ENCODE measurements at regions not wholly inside any gene's neighbourhood (a gene's known extent, or its start where the extent isn't known, plus 50 kb on each side); places are given as distances from the start of the nearest gene placed in this dataset.

- FAIRE-seq, result no peak
- no peak for DNase-seq (ENCODE audit: insufficient read length, low spot score)
- TF ChIP-seq PAX5 (IDR thresholded peaks at IDR 0.05; ENCODE audit: insufficient read depth, low read length, severe bottlenecking) (no peak), POLR2A (IDR thresholded peaks at IDR 0.05; ENCODE audit: low read depth, low read length) (no peak), SPI1 (IDR thresholded peaks at IDR 0.05; ENCODE audit: low read depth, low read length) (no peak), POLR2AphosphoS5 (IDR thresholded peaks at IDR 0.05; ENCODE audit: low read depth, low read length) (no peak), POU2F2 (IDR thresholded peaks at IDR 0.05; ENCODE audit: low read depth, low read length) (no peak), TAF1 (IDR thresholded peaks at IDR 0.05; ENCODE audit: low read depth, low read length) (no peak)
Observed at GRCh38 chr16:65767125-65767524, 599.4 kb upstream of the CDH5 start.

GRCh38 chr16:65763640-65764305 is 602.7 kb upstream of the CDH5 start:
- FAIRE-seq, result no peak
- TF ChIP-seq TAF1 (IDR thresholded peaks at IDR 0.05; ENCODE audit: low read depth, low read length), result no peak
- TF ChIP-seq POU2F2 (IDR thresholded peaks at IDR 0.05; ENCODE audit: low read depth, low read length), result no peak
- no peak for TF ChIP-seq SPI1 (IDR thresholded peaks at IDR 0.05; ENCODE audit: low read depth, low read length)
- no peak for TF ChIP-seq POLR2AphosphoS5 (IDR thresholded peaks at IDR 0.05; ENCODE audit: low read depth, low read length)
- no peak for TF ChIP-seq PAX5 (IDR thresholded peaks at IDR 0.05; ENCODE audit: insufficient read depth, low read length, severe bottlenecking)
- no peak for TF ChIP-seq POLR2A (IDR thresholded peaks at IDR 0.05; ENCODE audit: low read depth, low read length)
- DNase-seq (ENCODE audit: insufficient read length, low spot score), result no peak

GRCh38 chr16:65760874-65761273 is 605.6 kb upstream of the CDH5 start:
- TF ChIP-seq SPI1 (IDR thresholded peaks at IDR 0.05; ENCODE audit: low read depth, low read length), result no peak
- no peak for TF ChIP-seq PAX5 (IDR thresholded peaks at IDR 0.05; ENCODE audit: insufficient read depth, low read length, severe bottlenecking)
- TF ChIP-seq POLR2AphosphoS5 (IDR thresholded peaks at IDR 0.05; ENCODE audit: low read depth, low read length), result no peak
- no peak for TF ChIP-seq POLR2A (IDR thresholded peaks at IDR 0.05; ENCODE audit: low read depth, low read length)
- TF ChIP-seq TAF1 (IDR thresholded peaks at IDR 0.05; ENCODE audit: low read depth, low read length), result no peak
- TF ChIP-seq POU2F2 (IDR thresholded peaks at IDR 0.05; ENCODE audit: low read depth, low read length), result no peak
- FAIRE-seq, result no peak
- DNase-seq (ENCODE audit: insufficient read length, low spot score), result no peak

GRCh38 chr16:65758620-65759019 is 607.9 kb upstream of the CDH5 start:
- FAIRE-seq, result no peak

GRCh38 chr16:65757064-65757463 is 609.4 kb upstream of the CDH5 start:
- FAIRE-seq (no peak), DNase-seq (ENCODE audit: insufficient read length, low spot score) (no peak)
- no peak for TF ChIP-seq POLR2AphosphoS5 (IDR thresholded peaks at IDR 0.05; ENCODE audit: low read depth, low read length)
- TF ChIP-seq PAX5 (IDR thresholded peaks at IDR 0.05; ENCODE audit: insufficient read depth, low read length, severe bottlenecking), result no peak
- TF ChIP-seq POLR2A (IDR thresholded peaks at IDR 0.05; ENCODE audit: low read depth, low read length), result no peak
- TF ChIP-seq POU2F2 (IDR thresholded peaks at IDR 0.05; ENCODE audit: low read depth, low read length), result no peak
- no peak for TF ChIP-seq TAF1 (IDR thresholded peaks at IDR 0.05; ENCODE audit: low read depth, low read length)
- TF ChIP-seq SPI1 (IDR thresholded peaks at IDR 0.05; ENCODE audit: low read depth, low read length), result no peak

More at GRCh38 chr16:65758620-65759019, 607.9 kb upstream of the CDH5 start:
- TF ChIP-seq PAX5 (IDR thresholded peaks at IDR 0.05; ENCODE audit: insufficient read depth, low read length, severe bottlenecking), result no peak
- no peak for TF ChIP-seq SPI1 (IDR thresholded peaks at IDR 0.05; ENCODE audit: low read depth, low read length)
- TF ChIP-seq POLR2A (IDR thresholded peaks at IDR 0.05; ENCODE audit: low read depth, low read length), result no peak
- no peak for TF ChIP-seq POLR2AphosphoS5 (IDR thresholded peaks at IDR 0.05; ENCODE audit: low read depth, low read length)
- TF ChIP-seq POU2F2 (IDR thresholded peaks at IDR 0.05; ENCODE audit: low read depth, low read length), result no peak
- TF ChIP-seq TAF1 (IDR thresholded peaks at IDR 0.05; ENCODE audit: low read depth, low read length), result no peak
- no peak for DNase-seq (ENCODE audit: insufficient read length, low spot score)

- DNase-seq (ENCODE audit: insufficient read length, low spot score) (no peak), FAIRE-seq (no peak)
- no peak for TF ChIP-seq POU2F2 (IDR thresholded peaks at IDR 0.05; ENCODE audit: low read depth, low read length)
- TF ChIP-seq TAF1 (IDR thresholded peaks at IDR 0.05; ENCODE audit: low read depth, low read length), result no peak
- no peak for TF ChIP-seq POLR2A (IDR thresholded peaks at IDR 0.05; ENCODE audit: low read depth, low read length)
- TF ChIP-seq SPI1 (IDR thresholded peaks at IDR 0.05; ENCODE audit: low read depth, low read length), result no peak
Observed at GRCh38 chr16:65756163-65756562, 610.3 kb upstream of the CDH5 start.

- TF ChIP-seq PAX5 (IDR thresholded peaks at IDR 0.05; ENCODE audit: insufficient read depth, low read length, severe bottlenecking) (no peak), POLR2AphosphoS5 (IDR thresholded peaks at IDR 0.05; ENCODE audit: low read depth, low read length) (no peak), TAF1 (IDR thresholded peaks at IDR 0.05; ENCODE audit: low read depth, low read length) (no peak), POLR2A (IDR thresholded peaks at IDR 0.05; ENCODE audit: low read depth, low read length) (no peak), SPI1 (IDR thresholded peaks at IDR 0.05; ENCODE audit: low read depth, low read length) (no peak)
- FAIRE-seq, result no peak
Observed at GRCh38 chr16:65754820-65755691, 611.4 kb upstream of the CDH5 start.

GRCh38 chr16:65752522-65752844 is 614.0 kb upstream of the CDH5 start:
- TF ChIP-seq SPI1 (IDR thresholded peaks at IDR 0.05; ENCODE audit: low read depth, low read length), result no peak
- TF ChIP-seq TAF1 (IDR thresholded peaks at IDR 0.05; ENCODE audit: low read depth, low read length), result no peak
- no peak for TF ChIP-seq POLR2A (IDR thresholded peaks at IDR 0.05; ENCODE audit: low read depth, low read length)
- TF ChIP-seq POLR2AphosphoS5 (IDR thresholded peaks at IDR 0.05; ENCODE audit: low read depth, low read length), result no peak
- no peak for FAIRE-seq
- no peak for DNase-seq (ENCODE audit: insufficient read length, low spot score)

More at GRCh38 chr16:65754820-65755691, 611.4 kb upstream of the CDH5 start:
- DNase-seq (ENCODE audit: insufficient read length, low spot score), result no peak

GRCh38 chr16:65751622-65752521 is 614.6 kb upstream of the CDH5 start:
- no peak for DNase-seq (ENCODE audit: insufficient read length, low spot score)
- FAIRE-seq, result no peak
- TF ChIP-seq POLR2AphosphoS5 (IDR thresholded peaks at IDR 0.05; ENCODE audit: low read depth, low read length) (no peak), POLR2A (IDR thresholded peaks at IDR 0.05; ENCODE audit: low read depth, low read length) (no peak), SPI1 (IDR thresholded peaks at IDR 0.05; ENCODE audit: low read depth, low read length) (no peak), TAF1 (IDR thresholded peaks at IDR 0.05; ENCODE audit: low read depth, low read length) (no peak), PAX5 (IDR thresholded peaks at IDR 0.05; ENCODE audit: insufficient read depth, low read length, severe bottlenecking) (no peak), POU2F2 (IDR thresholded peaks at IDR 0.05; ENCODE audit: low read depth, low read length) (no peak)
